ENCODE measurements at regions not wholly inside any gene's neighbourhood (a gene's known extent, or its start where the extent isn't known, plus 50 kb on each side); places are given as distances from the start of the nearest gene placed in this dataset.

GRCh38 chrX:73932522-73932921 lies 80.0 kb upstream of the XIST start:
- no peaks in the 10 kb centered on the region for H4K20me1 ChIP-seq (ENCODE audit: insufficient read depth, low read length)
- H2AFZ ChIP-seq (ENCODE audit: low read depth, low read length), result no peak overlapping the region
- no peaks in the 10 kb centered on the region for H3K27me3 ChIP-seq (ENCODE audit: insufficient read depth, low read length, poor library complexity)
- no peaks in the 10 kb centered on the region for H3K36me3 ChIP-seq (ENCODE audit: insufficient read depth, low read length)
- H3K9me3 ChIP-seq (ENCODE audit: insufficient read depth, low read length, severe bottlenecking), result no peaks in the 10 kb centered on the region
- no peaks in the 10 kb centered on the region for H3K4me1 ChIP-seq (ENCODE audit: insufficient read depth, low read length)
- TF ChIP-seq EZH2 (IDR thresholded peaks at IDR 0.05; ENCODE audit: borderline replicate concordance, low read depth, low read length, severe bottlenecking), result no peak
- TF ChIP-seq, protein P1, sequence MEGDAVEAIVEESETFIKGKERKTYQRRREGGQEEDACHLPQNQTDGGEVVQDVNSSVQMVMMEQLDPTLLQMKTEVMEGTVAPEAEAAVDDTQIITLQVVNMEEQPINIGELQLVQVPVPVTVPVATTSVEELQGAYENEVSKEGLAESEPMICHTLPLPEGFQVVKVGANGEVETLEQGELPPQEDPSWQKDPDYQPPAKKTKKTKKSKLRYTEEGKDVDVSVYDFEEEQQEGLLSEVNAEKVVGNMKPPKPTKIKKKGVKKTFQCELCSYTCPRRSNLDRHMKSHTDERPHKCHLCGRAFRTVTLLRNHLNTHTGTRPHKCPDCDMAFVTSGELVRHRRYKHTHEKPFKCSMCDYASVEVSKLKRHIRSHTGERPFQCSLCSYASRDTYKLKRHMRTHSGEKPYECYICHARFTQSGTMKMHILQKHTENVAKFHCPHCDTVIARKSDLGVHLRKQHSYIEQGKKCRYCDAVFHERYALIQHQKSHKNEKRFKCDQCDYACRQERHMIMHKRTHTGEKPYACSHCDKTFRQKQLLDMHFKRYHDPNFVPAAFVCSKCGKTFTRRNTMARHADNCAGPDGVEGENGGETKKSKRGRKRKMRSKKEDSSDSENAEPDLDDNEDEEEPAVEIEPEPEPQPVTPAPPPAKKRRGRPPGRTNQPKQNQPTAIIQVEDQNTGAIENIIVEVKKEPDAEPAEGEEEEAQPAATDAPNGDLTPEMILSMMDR (IDR thresholded peaks at IDR 0.05; ENCODE audit: borderline replicate concordance, extremely low read depth, low read length, poor library complexity, severe bottlenecking), result no peak
- H3K4me2 ChIP-seq (ENCODE audit: insufficient read depth, low read length), result no peak overlapping the region
- no peak for ATAC-seq (ENCODE audit: insufficient read depth, low read depth)
- H3K9ac ChIP-seq (ENCODE audit: low read depth, low read length), result no peak overlapping the region
- no peak overlapping the region for H3K27ac ChIP-seq (ENCODE audit: low read length)
- no peak for DNase-seq
- no peaks in the 10 kb centered on the region for H3K79me2 ChIP-seq (ENCODE audit: insufficient read depth, low read length)
- no peak overlapping the region for H3K4me3 ChIP-seq (ENCODE audit: low read depth in 1 of 2, low read length in 2 of 2)

GRCh38 chrX:73930300-73930699 lies 77.8 kb upstream of the XIST start:
- ATAC-seq (ENCODE audit: insufficient read depth, low read depth) (no peak), DNase-seq (no peak)
- TF ChIP-seq, protein P1 (IDR thresholded peaks at IDR 0.05; ENCODE audit: borderline replicate concordance, extremely low read depth, low read length, poor library complexity, severe bottlenecking), result no peak
- no peak for TF ChIP-seq EZH2 (IDR thresholded peaks at IDR 0.05; ENCODE audit: borderline replicate concordance, low read depth, low read length, severe bottlenecking)
- Histone ChIP-seq H3K36me3 (ENCODE audit: insufficient read depth, low read length) (no peaks in the 10 kb centered on the region), H3K27me3 (ENCODE audit: insufficient read depth, low read length, poor library complexity) (no peaks in the 10 kb centered on the region), H3K9ac (ENCODE audit: low read depth, low read length) (no peak overlapping the region), H3K4me1 (ENCODE audit: insufficient read depth, low read length) (no peaks in the 10 kb centered on the region), H4K20me1 (ENCODE audit: insufficient read depth, low read length) (no peaks in the 10 kb centered on the region), H3K4me2 (ENCODE audit: insufficient read depth, low read length) (no peak overlapping the region), H3K9me3 (ENCODE audit: insufficient read depth, low read length, severe bottlenecking) (no peaks in the 10 kb centered on the region), H2AFZ (ENCODE audit: low read depth, low read length) (no peak overlapping the region), H3K4me3 (ENCODE audit: low read depth in 1 of 2, low read length in 2 of 2) (no peak overlapping the region), H3K79me2 (ENCODE audit: insufficient read depth, low read length) (no peaks in the 10 kb centered on the region), H3K27ac (ENCODE audit: low read length) (no peak overlapping the region)

GRCh38 chrX:73922856-73923455 lies 70.4 kb upstream of the XIST start:
- H3K4me1 ChIP-seq (ENCODE audit: insufficient read depth, low read length), result no peaks in the 10 kb centered on the region
- H2AFZ ChIP-seq (ENCODE audit: low read depth, low read length), result no peak overlapping the region
- no peaks in the 10 kb centered on the region for H3K36me3 ChIP-seq (ENCODE audit: insufficient read depth, low read length)
- no peak overlapping the region for H3K4me3 ChIP-seq (ENCODE audit: low read depth in 1 of 2, low read length in 2 of 2)
- TF ChIP-seq EZH2 (IDR thresholded peaks at IDR 0.05; ENCODE audit: borderline replicate concordance, low read depth, low read length, severe bottlenecking), result no peak
- TF ChIP-seq, protein P1 (IDR thresholded peaks at IDR 0.05; ENCODE audit: borderline replicate concordance, extremely low read depth, low read length, poor library complexity, severe bottlenecking), result no peak
- no peaks in the 10 kb centered on the region for H3K27me3 ChIP-seq (ENCODE audit: insufficient read depth, low read length, poor library complexity)
- no peak overlapping the region for H3K9ac ChIP-seq (ENCODE audit: low read depth, low read length)
- H4K20me1 ChIP-seq (ENCODE audit: insufficient read depth, low read length), result no peaks in the 10 kb centered on the region
- no peaks in the 10 kb centered on the region for H3K79me2 ChIP-seq (ENCODE audit: insufficient read depth, low read length)
- no peak overlapping the region for H3K4me2 ChIP-seq (ENCODE audit: insufficient read depth, low read length)
- ATAC-seq (ENCODE audit: insufficient read depth, low read depth) (no peak), DNase-seq (no peak)
- no peaks in the 10 kb centered on the region for H3K9me3 ChIP-seq (ENCODE audit: insufficient read depth, low read length, severe bottlenecking)
- no peak overlapping the region for H3K27ac ChIP-seq (ENCODE audit: low read length)
